Suprapubic skin (tissue), 4 donors: ENCODE measurements at regions not wholly inside any gene's neighbourhood (a gene's known extent, or its start where the extent isn't known, plus 50 kb on each side); places are given as distances from the start of the nearest gene placed in this dataset.

Experiments used
- CTCF ChIP-seq, 2 donors: fragments of 200-600 bp in 1 of 2; fragments of 450-650 bp in 1 of 2; sonication (generic) in 1 of 2; IDR thresholded peaks; one replicate each; pipeline ENCODE4 v1.5.1; 2016 to 2019; ENCODE audit warnings: antibody characterized with exemption in 2 of 2, mild to moderate bottlenecking in 1 of 2, moderate library complexity in 1 of 2
- EP300 ChIP-seq: sonication (generic); formaldehyde crosslinking; IDR thresholded peaks from one replicate; pipeline ENCODE4 v1.6.1; 2017; ENCODE audit warnings: antibody characterized with exemption
- POLR2A ChIP-seq, 2 donors: fragments of 450-650 bp; IDR thresholded peaks; one replicate each; pipeline ENCODE4 v1.6.1; 2017; ENCODE audit warnings: antibody characterized with exemption in 2 of 2, mild to moderate bottlenecking in 2 of 2, moderate library complexity in 2 of 2
- POLR2AphosphoS5 ChIP-seq, 3 donors: sonication (generic); formaldehyde crosslinking; IDR thresholded peaks; one replicate each; pipeline ENCODE4 v1.6.1; 2017; ENCODE audit warnings: antibody characterized with exemption in 3 of 3

GRCh38 chr13:74450964-74451363 lies 316.8 kb upstream of the KLF12 start:
- TF ChIP-seq POLR2AphosphoS5 (IDR thresholded peaks at IDR 0.05) (no peak), CTCF (IDR thresholded peaks at IDR 0.05) (no peak), EP300 (no peak), POLR2A (IDR thresholded peaks at IDR 0.05) (no peak)
